ENCODE measurements at regions not wholly inside any gene's neighbourhood (a gene's known extent, or its start where the extent isn't known, plus 50 kb on each side); places are given as distances from the start of the nearest gene placed in this dataset.

GRCh38 chr10:42932735-42933447, 144.0 kb upstream of the RET start:
- ChIA-PET POLR2A (no interaction called here), CTCF (no interaction called here)

DNA sequence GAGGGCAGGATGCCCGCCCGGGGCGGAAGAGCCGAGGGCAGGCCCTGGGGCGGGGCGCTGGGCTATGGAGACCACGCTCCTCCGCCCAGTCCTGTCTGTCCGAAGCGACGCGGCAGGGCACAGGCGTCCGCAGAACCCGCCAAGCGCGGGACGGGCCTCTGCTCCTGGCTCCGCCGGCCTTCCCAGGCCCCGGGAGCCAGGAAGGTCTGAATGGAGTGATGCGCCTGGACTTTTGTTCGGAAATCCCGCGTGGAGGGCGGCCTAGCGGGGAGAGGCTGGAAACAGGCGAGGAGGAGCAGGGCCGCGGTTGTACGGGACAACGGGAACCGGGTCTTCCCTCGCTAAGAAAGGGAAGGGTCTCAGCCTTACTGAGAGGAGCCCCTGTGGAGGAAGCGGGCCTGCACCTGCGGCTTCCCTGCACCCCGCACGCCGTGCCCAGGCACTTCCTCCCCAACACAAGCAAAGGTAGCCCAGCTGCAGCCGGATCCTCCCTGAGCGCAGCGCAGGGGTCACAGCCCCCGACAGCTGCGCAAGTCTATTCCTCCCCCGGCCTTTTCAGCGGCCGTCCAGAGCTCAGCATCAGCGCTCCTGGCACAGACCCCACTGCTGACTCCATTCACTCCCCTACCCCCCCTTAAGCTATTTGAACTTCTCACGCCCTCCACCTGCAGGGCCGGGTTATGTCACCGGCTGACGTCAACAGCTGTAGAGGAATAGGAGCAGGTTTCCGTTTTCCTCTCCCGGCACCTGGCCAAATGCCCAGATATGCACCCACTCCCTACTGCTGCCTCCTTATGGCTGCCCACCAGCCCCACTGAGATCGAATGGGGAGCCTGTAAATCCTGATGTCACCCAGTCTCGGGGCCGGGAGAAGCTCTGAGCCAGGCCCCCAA, 143.2 kb upstream of the RET start:
- ChIA-PET CTCF (no interaction called here), POLR2A (no interaction called here)

GRCh38 chr10:42934351-42934811, 142.5 kb upstream of the RET start:
- ChIA-PET CTCF (no interaction called here), POLR2A (no interaction called here)

DNA sequence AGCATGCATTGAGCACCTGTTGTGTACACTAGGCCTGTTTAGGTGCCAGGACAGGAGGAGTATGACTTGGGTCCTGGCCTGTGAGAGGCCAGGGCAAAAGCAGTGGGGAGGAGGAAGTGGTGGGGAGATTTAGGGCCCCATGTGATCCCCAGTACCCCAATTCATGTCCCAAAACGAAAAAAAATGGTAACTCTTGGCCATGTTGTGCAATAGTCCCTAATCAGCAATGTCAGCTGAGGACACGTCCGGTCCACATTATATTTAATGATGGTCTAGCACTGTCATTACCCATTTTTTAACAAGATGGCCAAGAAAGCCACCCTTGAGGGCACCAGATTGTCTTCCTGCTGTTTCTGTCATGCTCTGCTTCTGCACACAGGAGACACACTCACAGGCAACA, 142.0 kb upstream of the RET start:
- ChIA-PET CTCF (no interaction called here), POLR2A (no interaction called here)

DNA sequence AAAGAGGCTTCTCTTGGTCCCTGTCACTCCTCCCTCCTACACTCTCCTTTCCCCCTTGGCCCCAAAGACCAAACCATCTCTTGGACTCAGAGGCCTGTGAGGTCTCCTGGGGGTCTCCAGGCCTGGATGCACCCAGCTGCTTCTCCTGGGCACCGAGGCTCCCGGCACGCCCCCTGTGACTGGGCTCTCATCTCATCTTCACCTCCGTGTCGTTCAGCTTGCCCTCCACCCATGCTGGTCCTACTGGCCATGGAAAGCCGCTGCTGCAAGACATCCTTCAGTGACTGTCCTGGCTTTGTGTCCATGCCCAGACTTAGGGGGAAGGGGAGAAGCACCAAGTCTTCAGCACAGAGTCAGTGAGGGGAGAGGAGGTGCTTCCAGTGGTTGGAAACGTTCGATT, 141.4 kb upstream of the RET start:
- POLR2A ChIA-PET = no interaction called here
- CTCF ChIA-PET = no interaction called here

DNA sequence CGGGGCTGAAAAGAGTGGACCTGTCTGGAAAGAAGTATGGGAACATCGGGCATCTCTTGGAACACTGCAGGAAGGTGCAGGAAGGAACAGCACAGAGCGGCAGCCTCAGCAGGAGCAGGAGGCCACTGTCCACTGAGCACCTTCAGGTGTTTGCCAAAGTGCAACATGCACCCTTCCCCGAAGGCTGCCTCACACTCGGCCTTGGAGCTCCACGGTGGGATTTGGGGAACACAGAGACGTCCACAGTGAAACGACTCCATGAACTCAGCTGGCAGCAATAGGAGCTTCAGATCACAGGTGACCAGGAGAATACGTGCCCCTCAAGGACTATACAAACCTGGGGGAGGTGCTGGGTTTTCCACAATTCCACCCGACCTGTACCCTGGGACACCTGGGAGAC, 140.3 kb upstream of the RET start:
- CTCF ChIA-PET = no interaction called here
- POLR2A ChIA-PET = no interaction called here

DNA sequence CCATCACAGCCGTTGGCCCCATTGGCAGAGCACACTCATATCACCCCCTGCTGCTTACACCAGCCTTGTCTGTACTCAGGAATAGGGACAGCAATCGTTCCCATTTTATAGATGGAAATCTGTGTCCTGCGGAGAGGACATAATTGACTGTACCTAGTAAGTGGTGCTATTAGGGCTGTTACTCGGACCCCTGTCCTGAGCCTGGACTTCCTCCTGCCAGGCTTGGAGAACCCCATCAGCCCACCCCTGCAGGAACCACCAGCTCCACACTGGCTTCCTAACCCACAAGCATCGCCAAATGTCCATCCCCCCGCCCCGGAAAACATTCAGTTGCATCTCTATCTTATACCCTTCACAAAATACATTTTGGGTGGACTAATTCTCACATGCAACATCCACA, 139.8 kb upstream of the RET start:
- CTCF ChIA-PET = no interaction called here
- POLR2A ChIA-PET = no interaction called here

DNA sequence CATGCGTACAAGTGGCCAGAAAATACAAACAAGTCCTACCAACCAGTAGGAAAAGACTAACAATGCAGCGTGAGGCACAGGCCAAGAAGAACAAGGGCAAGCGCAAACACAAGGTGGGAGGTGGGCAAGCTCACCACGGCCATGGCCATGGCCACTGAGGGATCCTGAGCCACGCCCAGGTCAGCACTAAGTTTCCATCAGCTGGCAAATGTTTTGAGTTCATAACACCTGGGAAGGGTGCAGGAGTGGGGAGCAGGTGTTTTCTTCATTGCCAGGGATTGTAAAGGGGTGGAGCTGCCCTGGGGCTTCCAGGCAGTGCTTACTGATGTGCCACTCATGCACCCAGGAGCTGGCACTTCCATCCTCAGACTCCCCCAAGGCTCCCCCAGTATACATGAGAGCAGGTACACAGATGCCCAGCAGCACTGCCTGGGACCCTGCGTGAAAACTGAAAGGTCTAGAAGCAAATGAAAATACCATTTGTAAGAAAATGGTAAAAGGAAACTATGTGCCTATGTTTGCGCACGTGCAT, 139.2 kb upstream of the RET start:
- POLR2A ChIA-PET = no interaction called here
- CTCF ChIA-PET = no interaction called here

DNA sequence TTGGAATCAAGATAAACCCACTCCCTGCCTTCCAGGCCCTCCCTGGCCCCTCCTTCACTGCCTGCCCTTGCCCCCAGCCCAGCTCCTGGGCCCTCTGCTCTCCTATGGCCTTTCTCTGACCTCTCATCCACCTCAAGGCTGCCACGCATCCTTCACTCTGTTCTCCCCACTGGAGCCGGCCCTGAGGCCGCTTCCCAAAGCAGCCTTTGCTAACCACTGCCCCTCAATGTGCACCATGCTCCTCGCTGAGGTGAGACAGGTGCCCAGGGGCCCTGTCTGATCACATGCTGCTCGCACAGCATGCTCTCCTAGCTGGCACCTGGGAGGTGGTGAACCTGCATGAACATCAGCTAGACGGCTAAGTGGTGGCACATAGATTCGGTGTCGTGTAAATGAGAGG, 138.5 kb upstream of the RET start:
- CTCF ChIA-PET = no interaction called here
- POLR2A ChIA-PET = no interaction called here

- ChIA-PET CTCF (no interaction called here), POLR2A (no interaction called here)
These were observed 137.6 kb upstream of the RET start for GRCh38 chr10:42939237-42939636.

GRCh38 chr10:42939685-42940366, 137.0 kb upstream of the RET start:
- ChIA-PET CTCF (no interaction called here), POLR2A (no interaction called here)

- CTCF ChIA-PET = no interaction called here
- POLR2A ChIA-PET = no interaction called here
These were observed 136.2 kb upstream of the RET start for GRCh38 chr10:42940487-42941294.

- CTCF ChIA-PET = no interaction called here
- POLR2A ChIA-PET = no interaction called here
These were observed 135.6 kb upstream of the RET start for GRCh38 chr10:42941295-42941644.

DNA sequence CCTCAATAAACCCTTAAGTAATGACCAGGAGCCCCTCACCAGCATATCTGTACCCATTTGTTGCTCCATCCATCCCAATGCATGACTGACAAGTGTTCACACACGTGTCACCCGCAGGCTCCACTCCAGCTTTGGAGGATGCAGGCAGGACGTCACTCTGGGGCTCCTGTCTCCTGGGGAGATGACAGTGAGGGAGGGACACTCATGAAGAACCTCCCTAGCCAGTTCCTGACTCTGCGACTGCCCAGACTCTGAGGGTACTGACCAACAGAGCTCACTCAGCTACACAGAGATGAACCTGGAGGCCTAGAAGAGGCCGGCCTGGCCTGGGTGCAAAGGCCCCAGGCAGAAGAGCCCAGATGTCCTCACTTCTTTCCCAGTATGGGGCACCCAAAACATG, 135.1 kb upstream of the RET start:
- ChIA-PET CTCF (no interaction called here), POLR2A (no interaction called here)

GRCh38 chr10:42942279-42942950, 134.5 kb upstream of the RET start:
- ChIA-PET POLR2A (no interaction called here), CTCF (no interaction called here)

DNA sequence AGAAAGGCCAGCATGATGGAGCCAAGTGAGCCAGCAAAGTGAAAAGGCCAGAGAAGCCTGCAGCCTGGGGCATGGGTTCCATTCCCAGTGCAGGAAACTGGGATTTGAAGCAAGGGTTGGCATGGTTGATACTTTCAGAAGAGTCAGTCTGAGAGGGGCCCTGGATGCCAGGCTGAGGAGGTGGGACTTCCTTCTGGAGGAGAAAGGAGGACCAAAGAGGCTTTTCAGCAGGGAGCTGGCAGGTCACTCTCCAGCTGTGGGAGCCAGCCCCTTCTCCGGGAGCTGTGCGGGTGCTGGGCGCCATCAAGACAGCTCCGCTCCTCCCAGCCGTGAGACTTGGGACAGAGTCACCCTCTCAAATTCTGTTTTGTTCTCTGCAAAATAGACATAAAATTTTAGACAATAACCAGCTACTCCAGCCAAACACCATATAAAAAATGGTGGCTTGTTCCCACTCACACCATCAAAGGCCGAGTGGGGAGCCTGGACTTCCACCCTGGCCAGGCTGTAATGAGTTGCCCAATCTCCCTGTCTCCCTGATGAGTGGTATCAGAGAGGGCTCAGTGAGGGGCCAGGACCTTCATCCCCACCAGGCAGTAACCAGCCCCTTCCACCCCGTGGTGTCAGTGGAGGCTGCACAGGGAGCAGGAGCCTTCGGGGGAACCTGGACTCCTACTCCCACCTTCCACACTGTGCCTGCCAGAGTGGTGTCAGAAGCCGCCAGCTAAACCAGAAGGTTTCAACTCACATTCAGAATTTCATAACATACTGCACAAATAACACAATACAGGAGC, 133.6 kb upstream of the RET start:
- ChIA-PET POLR2A (no interaction called here), CTCF (no interaction called here)

GRCh38 chr10:42948040-42948439, 128.8 kb upstream of the RET start:
- CTCF ChIA-PET = no interaction called here

GRCh38 chr10:42949287-42949686, 127.6 kb upstream of the RET start:
- CTCF ChIA-PET = no interaction called here
- POLR2A ChIA-PET = no interaction called here

More at GRCh38 chr10:42948040-42948439, 128.8 kb upstream of the RET start:
- POLR2A ChIA-PET = no interaction called here
